Mucosa of descending colon (tissue), 3 donors: ENCODE measurements at regions not wholly inside any gene's neighbourhood (a gene's known extent, or its start where the extent isn't known, plus 50 kb on each side); places are given as distances from the start of the nearest gene placed in this dataset.
"Not testable (repeated sequence)": the region's sequence is repeated elsewhere in the genome, so short reads cannot be mapped to it uniquely, and the experiment has no call there.

Experiments used
- ATAC-seq: fragments of 200-7000 bp; cut with Tn5 transposase; one replicate; pipeline ENCODE4 v1.9.1; 2020; ENCODE audit warnings: mild to moderate bottlenecking, moderate library complexity
- DNase-seq, 3 donors: peaks; one replicate each; pipeline ENCODE4 v3.0.0-alpha.2; 2020
- H3K36me3 ChIP-seq: fragments of 200-600 bp; one replicate; pipeline ENCODE4 v1.8.0; 2021; ENCODE audit warnings: low read depth, mild to moderate bottlenecking
- H3K4me1 ChIP-seq: fragments of 200-600 bp; one replicate; pipeline ENCODE4 v1.8.0; 2021; ENCODE audit warnings: low read depth, mild to moderate bottlenecking
- H3K4me3 ChIP-seq: fragments of 200-600 bp; one replicate; pipeline ENCODE4 v1.8.0; 2021; ENCODE audit warnings: mild to moderate bottlenecking
- H3K9me3 ChIP-seq: fragments of 200-600 bp; one replicate; pipeline ENCODE4 v1.8.0; 2021; ENCODE audit warnings: mild to moderate bottlenecking
- CTCF ChIP-seq: fragments of 200-600 bp; IDR thresholded peaks from one replicate; pipeline ENCODE4 v1.8.0; 2022; ENCODE audit warnings: antibody characterized with exemption, mild to moderate bottlenecking
- intact Hi-C, 2 donors: fragments of 100-400 bp; cut with DNase I in 1 of 2; cut with micrococcal nuclease in 1 of 2; formaldehyde crosslinking; loops; one replicate each; pipeline versions ENCODE4 v1.11.0 to v1.11.1; 2022; cut with DNase I, micrococcal nuclease
- donor health status: DM: no; HTN: no; CAD: no; lungs with moderate emphysema.
- donor health status: DM: no; HTN: no; CAD: no.
- donor health status: DM: no; HTN: yes; CAD: no.

GRCh38 chr12:119931402-119931801 lies 54.3 kb upstream of the CIT start:
- intact Hi-C loops = no loop called here
- Histone ChIP-seq H3K4me1 (no peaks in the 10 kb centered on the region), H3K4me3 (no peak overlapping the region), H3K9me3 (no peaks in the 10 kb centered on the region), H3K36me3 (no peaks in the 10 kb centered on the region)
- no peak for DNase-seq
- no peak for TF ChIP-seq CTCF
- no peak for ATAC-seq

GRCh38 chr12:119932921-119933320 lies 55.8 kb upstream of the CIT start:
- no peaks in the 10 kb centered on the region for H3K9me3 ChIP-seq
- intact Hi-C loops = no loop called here
- TF ChIP-seq CTCF = no peak
- no peak overlapping the region for H3K4me3 ChIP-seq
- H3K4me1 ChIP-seq = no peaks in the 10 kb centered on the region
- DNase-seq (no peak), ATAC-seq (no peak)
- no peaks in the 10 kb centered on the region for H3K36me3 ChIP-seq

GRCh38 chr12:119934780-119935179 lies 54.3 kb upstream of the BICDL1 start:
- intact Hi-C loops, H3K9me3 ChIP-seq, H3K36me3 ChIP-seq, H3K4me1 ChIP-seq, H3K4me3 ChIP-seq, ATAC-seq, DNase-seq: not testable (repeated sequence)

GRCh38 chr12:119936705-119937311 lies 52.2 kb upstream of the BICDL1 start:
- Histone ChIP-seq H3K4me1 (no peaks in the 10 kb centered on the region), H3K4me3 (no peak overlapping the region), H3K9me3 (no peaks in the 10 kb centered on the region), H3K36me3 (no peaks in the 10 kb centered on the region)
- no peak for DNase-seq
- no peak for ATAC-seq
- TF ChIP-seq CTCF = no peak
- intact Hi-C loops = no loop called here

GRCh38 chr12:119938049-119938667 lies 50.9 kb upstream of the BICDL1 start:
- TF ChIP-seq CTCF = peak; percentile 66

More at GRCh38 chr12:119938049-119938667, 50.9 kb upstream of the BICDL1 start:
- ATAC-seq = peak; percentile 79
- no peaks in the 10 kb centered on the region for H3K9me3 ChIP-seq
- intact Hi-C loops = no loop called here
- no peak overlapping the region for H3K4me3 ChIP-seq
- peak in 1 of 3 donors; percentile 76 for DNase-seq
- no peaks in the 10 kb centered on the region for H3K4me1 ChIP-seq
- no peaks in the 10 kb centered on the region for H3K36me3 ChIP-seq
